GM18520 (cell line): ENCODE measurements at regions not wholly inside any gene's neighbourhood (a gene's known extent, or its start where the extent isn't known, plus 50 kb on each side); places are given as distances from the start of the nearest gene placed in this dataset.
"Not testable (repeated sequence)": the region's sequence is repeated elsewhere in the genome, so short reads cannot be mapped to it uniquely, and the experiment has no call there.

ENCODE experiments used
- ATAC-seq: cut with Tn5 transposase; IDR thresholded peaks from one replicate; pipeline ENCODE4 v1.9.1; 2021; ENCODE audit not compliant: unreplicated experiment

DNA sequence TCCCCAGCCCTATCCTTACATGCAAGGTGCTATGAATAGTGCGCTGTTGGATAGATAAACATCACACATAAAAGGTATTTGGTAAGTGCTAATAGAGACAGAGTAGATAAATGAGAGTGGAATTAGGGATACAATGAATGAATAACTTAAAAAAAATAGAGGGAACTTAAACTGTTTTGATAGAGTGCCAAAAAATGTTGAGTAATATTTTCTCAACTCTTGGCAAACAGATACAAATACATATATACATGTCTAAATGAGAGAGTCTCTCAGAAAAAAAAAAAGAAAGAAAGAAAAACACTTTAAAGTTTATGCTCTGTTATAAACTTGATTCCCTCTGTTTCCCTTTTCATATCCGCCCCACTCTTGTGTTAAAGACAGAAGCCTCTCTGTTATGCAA is 667.4 kb downstream of the ROBO2 start:
- no peak for ATAC-seq

DNA sequence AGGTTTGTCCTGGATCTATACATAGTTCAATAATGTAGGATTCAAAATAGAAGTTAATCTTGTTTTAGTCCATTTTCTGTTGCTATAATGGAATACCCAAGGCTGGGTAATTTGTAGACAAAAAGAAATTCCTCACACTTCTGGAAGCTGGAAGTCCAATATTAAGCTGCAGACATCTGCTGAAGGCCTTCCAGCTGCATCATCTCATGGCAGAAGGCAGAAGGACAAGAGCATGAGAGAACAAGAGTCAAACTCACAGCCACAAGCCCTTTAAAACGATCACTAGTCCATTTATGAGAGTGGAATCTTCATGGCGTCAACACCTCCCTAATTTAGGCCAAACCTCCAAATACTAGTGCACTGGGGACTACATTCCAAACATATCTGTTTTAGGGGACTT is 669.3 kb downstream of the ROBO2 start:
- no peak for ATAC-seq

DNA sequence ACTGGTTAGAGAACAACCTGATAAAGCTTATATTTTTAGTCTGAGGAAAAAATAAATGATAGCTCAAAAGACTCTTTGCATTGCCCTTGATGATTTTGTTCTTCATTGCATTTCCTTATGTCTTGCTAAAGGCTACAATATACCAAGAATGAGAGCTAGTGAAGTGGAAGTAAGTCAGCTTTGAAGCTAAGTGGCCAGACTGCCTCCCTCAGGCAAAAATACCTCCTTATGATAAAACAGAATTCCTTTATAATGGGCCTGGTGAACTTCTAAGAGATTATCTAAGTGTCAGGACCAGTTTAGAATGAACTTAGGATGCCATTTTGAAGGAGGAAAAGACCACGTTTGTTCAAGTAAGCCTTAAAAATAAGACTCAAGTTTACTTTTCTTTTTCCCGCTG is 678.4 kb downstream of the ROBO2 start:
- no peak for ATAC-seq

DNA sequence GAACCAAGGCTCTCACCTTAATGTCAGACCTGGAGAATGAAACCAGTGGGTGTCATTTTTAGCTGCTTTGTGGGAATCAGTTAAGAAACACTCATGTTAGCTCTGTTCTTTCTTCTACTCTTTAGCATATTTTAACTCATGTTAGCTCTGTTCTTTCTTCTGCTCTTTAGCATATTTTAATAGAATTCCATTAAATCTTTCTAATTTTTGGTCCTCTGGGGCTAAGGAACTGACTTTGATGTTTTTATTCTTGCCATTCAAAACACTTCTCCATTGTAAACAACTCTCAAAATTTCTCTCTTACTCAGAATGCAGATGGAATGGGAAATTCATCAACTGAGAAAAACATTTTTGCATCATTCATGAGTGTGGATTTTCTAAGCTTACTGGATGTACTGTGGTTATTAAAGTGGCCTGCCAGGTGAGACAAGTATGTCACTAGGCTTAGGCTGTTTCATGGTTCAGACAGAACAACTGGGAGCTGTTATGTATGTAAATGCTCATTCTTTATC is 680.6 kb downstream of the ROBO2 start:
- ATAC-seq: no peak

DNA sequence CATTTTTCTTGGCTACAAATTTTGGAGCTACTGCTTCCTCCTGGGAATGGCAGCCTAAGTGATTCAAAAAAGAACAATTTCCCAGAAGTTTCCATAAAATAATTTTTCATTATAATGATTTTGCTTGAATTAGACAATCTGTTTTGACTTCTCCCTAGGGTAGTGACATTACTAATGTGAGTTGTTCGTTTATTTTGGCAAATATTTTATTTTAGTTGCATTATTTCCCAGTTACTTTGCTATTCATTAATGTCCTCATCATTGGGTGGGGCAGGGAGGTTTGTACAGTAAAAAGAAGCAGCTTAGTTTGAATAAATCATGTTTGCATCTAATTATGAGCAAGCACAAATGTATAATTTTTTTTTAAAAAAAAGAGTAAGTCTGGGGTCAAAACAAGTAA is 686.6 kb downstream of the ROBO2 start:
- no peak for ATAC-seq

DNA sequence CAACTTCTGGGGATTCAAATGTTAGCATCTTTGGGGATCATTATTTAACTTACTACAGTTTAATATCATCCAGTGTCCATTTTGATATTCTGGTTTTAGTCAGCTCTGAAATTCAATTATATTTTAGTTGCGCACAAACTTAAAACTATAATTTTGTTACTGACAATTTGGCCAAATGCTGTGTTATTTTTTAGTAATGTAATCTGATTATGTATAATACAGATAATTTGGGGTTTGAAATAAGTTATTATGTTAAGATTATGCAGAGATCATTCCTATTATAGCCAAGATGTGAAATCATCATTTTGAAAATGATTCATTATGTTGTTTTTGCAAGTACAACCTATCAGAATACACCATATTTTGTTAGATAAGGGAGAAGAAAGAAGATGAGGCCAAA is 706.1 kb downstream of the ROBO2 start:
- ATAC-seq: no peak

DNA sequence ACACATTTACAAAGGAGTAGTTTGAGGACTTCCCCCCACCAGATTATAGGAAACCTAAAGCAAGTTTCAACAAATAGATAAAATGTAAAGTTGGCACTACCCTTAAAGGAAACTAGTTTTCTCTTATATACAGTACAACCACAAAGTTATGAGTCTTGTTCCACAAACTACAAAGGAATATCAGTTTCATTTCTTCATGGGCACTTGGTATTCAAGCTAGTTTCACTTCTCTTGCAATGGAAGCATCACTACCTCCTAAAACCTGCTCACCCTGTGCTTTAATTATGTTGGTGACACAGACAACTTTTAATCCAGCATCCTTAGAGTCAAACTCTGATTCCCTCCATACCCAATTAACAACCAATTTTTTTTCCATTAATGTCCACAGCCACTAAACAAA is 707.0 kb downstream of the ROBO2 start:
- ATAC-seq: no peak

DNA sequence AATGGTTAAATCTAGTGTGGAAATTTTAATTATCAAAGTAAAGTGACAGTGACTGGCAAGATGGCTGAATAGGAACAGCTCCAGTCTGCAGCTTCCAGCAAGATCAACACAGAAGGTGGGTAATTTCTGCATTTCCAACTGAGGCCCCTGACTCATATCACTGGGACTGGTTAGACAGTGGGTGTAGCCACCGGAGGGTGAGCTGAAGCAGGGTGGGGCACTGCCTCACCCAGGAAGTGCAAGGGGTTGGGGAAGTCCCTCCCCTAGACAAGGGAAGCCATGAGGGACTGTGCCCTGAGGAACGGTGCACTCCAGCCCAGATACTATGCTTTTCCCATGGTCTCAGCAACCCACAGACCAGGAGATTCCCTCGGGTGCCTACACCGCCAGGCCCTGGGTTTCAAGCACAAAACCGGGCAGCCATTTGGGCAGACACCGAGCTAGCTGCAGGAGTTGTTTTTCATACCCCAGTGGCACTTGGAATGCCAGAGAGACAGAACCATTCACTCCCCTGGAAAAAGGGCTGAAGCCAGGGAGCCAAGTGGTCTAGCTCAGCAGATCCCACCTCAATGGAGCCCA is 716.6 kb downstream of the ROBO2 start:
- not testable (repeated sequence) for ATAC-seq

DNA sequence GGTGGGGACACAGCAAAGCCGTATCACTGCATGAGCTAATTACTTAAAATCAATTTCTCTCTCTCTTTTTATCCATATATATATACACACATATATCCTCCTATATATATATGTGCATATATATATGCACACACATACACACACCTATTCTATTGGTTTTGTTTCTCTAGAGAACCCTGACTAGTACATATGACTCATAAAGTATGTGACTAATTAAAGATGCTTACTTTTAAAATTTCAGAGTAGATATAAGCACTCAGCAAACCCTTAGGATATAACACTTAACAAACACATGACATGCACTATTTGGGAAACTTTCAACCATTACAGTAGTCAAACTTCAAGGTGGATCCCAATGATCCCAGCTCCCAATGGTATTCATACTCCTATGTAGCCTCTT is 732.6 kb downstream of the ROBO2 start:
- no peak for ATAC-seq

DNA sequence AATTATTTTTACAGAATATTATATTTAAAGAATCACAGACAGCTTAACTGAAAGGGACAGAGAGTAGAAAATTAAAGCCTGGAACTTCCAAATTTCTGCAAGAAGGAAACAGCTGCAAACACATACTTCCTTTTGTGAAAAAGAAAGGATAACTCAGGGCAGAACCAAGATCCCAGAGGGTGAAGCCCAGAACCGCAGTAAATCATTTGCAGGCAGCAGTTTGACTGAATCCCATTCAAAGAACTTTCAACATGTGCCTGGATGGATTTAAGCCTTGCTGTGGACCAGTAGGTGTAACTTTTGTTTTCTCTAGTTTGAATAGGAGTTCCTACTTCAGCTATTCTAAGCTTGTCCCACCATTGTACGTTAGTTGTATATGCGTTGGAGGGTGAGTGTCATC is 733.2 kb downstream of the ROBO2 start:
- no peak for ATAC-seq

DNA sequence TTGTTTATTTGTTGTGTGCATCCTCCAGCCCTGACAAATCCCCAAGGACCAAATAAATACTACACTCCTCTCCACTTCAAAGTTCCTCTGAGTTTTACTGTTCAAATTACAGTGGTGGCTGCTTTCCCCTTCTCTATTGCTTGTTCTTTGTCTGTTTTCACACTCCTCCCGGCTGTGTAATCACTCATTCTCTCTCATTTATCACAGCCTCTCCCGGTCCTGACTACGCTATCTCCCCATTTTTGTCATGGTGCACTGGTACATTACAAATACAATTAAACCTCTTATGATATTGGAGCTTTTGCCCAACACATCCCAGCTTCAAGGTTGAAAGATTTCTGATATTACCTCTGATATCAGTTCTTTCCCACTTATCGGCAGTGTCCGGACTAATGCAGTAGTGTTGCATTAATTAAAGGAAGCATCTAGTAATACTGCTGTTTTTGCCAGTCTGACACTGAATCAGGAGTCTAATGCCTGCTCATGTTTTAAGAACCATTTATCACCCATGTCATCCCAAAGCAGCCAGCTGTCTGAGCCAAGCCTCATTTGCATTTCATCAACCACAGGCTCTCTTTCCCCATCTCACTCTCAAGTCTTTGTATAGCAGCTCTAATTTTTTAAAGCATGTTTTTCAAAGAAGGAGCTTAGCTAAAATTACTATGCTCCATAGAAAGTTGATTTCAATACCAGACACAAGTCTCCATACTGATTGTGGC is 740.5 kb downstream of the ROBO2 start:
- no peak for ATAC-seq

DNA sequence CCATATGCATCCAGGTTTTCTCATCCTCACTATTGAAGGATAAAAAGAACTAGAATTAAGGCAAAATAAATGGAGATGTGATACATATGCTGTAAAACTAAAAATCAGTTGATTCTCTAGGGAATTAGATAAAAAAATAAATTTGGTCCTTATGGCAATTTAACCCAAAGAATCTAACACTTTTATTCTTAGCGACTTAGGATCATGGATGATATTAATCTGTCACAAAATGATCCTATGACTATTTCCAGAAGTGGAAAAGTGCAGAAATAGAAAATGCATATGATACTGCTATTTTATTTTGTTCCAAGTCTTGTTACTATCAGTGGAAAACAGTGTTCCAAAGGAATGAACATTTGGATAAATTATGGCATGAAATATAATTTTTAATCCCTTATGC is 746.3 kb downstream of the ROBO2 start:
- ATAC-seq: no peak

DNA sequence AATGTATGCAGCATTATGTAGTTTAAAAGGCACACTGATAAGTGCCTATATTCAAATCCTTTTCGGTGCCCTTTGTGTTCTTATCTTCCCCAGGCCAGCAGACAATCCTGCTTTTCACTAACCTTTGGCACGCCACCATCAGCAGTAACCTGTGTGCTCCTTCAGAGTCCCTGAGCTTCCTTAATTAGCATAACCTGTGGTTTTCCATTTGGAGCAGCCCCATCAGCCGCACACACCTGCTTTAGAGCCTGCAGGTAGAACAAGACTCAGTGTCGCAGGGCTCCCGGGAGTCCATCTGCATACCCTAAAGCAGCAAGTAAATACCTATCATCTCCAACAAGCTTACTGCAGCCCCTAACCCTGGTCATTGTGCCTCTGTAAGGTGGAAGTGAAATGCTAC is 755.1 kb downstream of the ROBO2 start:
- no peak for ATAC-seq

DNA sequence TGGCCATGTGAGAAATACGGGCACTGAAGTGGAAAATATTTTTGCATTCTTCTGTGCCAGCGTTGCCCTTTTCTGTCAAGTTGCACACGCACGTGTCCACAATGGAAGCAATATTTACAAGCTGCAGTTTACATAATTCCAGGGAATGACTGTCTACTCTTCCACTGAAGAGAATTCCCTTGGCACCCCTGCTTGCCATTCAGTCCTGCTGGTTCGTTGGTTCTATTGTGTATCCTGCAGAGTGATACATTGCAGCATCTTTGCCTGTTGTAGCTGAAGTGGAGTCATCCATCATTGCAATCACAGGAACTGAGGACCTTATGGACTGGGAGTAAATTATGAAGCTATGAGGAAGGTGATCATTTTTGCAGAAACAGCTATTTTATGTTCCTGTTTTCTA is 759.4 kb downstream of the ROBO2 start:
- ATAC-seq: no peak

DNA sequence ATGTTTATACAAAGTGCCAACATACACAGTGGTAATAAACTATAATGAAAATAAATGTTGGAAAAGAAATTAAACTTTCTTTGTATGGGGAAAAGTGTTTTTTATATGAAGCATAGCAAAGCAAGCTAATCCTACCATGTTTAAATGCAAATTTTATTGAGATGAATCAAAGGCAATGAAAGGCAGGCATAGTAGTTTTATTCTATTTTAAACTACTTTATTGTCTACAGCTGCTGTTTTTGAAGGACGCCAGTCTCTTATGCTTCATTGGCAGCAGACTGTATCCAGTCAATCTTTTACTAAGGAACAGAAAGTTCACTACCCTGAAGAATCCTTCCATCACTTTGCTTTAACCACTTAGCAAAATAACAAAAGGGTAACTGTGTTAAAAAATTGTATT is 761.0 kb downstream of the ROBO2 start:
- ATAC-seq: no peak

DNA sequence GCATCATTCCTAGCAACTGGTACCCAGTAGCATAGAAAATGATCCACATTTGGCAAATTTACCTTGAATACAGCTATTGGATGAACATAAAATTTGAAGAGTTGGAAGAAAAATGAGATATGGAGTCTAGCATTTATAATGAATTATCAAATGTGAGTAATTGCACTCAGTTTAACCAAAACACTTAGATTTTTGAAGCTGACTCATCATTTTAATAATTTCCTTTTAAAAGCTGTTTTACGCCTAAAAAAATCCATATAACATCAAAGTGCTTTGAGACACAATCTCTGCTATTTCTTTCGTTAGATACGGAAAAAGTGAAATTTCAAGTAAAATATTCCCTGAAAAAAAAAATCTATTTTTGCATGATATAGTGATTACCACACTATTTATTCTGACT is 767.4 kb downstream of the ROBO2 start:
- ATAC-seq: no peak

DNA sequence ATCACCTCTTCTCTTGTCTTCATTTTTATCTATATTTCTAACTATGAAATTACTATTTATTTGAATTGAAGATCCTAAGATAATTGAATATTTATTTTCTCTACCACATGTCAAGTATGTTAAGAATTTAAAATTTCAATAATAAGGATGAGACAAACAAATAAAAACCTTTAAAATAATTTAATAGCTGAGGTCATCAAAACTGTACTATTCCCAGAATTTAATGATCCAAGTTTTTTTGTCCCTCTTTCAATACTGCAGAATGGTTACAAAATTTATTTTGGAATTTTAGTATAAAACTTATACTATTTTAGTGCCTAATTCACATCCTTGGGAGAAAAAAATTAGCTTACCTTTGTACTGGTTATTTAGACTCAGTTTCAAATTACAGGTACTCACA is 774.9 kb downstream of the ROBO2 start:
- no peak for ATAC-seq

DNA sequence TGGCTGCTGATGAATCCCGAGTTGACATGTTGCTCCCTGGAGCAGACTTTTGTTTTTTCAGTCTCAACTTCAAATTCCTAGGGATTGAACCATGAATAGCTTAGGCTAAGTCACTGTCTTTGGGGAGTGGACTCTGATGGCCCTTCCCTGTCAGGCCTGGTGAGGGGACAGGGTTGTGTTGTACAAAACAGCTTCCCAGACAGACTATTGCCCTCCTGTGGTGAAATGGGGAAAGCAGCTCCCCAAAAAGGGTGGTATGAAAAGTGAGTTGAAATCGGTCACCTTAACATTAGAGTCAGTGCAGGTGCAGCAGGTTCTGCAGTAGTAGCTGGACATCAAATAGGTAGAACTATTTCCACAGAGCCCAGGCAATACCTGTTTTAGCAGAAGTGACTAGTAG is 775.6 kb downstream of the ROBO2 start:
- no peak for ATAC-seq

DNA sequence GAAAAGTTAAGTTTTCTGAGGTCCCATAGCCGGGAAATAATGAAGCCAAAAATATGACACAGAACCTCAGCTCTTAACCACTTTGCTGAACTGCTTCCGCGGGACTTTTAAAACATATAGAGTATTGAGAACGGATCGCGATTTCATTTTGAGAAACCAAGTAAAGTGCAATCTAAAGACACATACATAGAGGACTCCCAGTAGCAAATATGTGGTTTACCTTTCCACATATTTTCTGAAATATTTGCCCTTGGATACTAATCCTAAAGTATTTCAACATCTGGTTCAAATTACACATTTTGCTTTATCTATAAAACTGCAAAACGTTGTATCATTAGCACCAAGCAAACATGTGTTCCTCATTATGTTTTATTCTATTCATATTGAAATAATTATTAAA is 776.5 kb downstream of the ROBO2 start:
- no peak for ATAC-seq

DNA sequence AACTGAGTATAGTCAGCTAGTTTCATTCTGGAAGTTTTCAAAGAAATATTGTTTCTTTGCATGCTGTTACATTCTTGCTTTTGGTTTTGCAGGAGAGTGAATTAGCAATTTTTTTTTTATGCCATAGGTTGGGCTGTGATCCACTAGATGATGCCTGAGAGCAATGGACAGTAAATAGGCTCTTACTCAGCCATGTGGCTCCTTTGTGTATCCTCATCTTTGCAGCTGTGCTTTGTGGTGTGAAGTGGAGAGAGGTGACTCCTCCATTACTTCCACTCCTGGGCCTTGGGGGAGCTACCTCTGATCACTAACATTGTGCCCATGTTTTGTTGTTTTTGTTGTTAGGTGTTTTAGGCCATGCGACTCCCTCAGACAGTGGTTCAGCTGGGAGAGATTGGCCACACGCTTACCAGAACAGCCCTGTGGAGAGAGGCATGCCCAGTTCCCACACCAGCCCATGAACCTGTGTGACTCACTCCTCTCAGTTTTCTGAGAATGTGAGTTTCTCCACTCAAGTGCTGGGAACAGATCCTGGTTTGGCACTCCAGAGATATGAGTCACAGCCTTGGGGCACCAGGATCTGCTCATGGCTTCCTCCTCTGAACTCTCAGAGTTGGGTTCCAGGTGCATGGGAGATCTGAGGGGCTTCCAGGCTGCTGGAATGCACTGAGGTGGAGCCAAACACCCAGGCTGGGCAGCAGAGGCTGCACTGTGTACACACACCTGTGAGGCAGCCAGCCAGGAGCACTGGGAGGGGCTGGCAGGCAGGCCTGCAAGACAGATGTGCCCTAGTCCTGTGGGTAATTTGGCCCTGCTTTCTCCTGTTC is 785.3 kb downstream of the ROBO2 start:
- no peak for ATAC-seq

DNA sequence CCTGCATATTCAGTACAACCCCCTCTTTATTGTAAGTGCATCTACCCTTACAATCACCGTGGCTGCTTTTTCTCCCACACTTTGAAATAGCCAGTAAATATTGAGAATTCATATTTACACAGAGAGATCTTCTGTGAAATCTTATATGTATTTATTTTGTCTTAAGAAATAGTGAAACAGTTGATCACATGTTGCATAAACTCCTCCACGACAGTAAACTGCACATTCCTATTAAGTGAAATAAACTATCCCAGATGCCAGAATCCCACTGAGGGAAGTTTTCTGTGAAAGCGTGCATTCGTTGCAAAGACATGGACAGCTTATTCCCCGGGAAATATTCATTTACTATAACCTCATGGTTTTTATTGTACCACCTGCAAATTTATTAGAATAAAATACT is 796.0 kb downstream of the ROBO2 start:
- no peak for ATAC-seq

DNA sequence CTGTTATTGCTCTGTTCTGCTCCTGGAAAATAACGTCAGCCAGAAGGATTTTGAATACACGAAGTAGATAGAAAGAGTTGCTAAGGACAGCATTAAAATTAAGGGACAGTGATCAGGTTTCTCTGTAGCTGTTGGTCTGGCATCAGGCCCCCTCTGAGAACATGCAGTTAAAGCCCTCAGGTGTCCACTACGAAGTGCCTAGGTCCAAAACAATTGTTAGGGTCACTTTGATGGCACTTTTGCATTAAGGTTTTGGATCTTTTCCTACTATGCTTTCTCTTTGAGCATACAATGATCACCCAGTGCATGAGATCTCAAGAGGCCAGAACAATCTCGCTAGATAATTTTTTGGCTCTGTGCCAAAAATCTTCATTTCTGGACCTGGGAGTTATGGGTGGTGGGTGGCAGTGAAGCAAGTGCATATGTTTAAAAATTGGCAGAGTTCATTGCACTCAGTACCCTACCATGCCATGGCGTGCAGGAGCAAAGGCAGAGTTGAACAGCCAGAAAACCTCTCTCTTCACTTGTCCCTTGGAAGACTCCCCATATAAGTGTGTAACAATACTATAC is 797.6 kb downstream of the ROBO2 start:
- ATAC-seq: no peak
